ENCODE measurements at regions not wholly inside any gene's neighbourhood (a gene's known extent, or its start where the extent isn't known, plus 50 kb on each side); places are given as distances from the start of the nearest gene placed in this dataset.
"Not testable (repeated sequence)": the region's sequence is repeated elsewhere in the genome, so short reads cannot be mapped to it uniquely, and the experiment has no call there.

DNA sequence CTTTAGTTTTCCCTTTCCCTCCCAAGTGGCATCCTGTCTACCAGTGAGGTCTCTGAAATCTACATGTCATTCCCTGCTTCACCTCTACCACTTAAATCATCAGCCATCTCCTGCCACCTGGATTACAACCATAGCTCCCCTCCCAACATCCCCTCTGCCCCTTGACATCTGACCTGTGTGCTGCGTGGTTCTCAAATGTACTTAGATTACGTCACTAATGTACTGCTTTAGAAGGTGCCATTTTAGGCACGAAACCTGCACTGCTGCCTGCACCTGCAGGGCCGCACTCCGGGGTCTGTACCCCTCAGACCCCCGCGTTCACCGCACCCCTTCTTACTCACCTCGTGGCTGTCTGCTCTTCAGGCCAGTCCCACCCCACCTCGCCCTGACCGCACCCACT lies 395.1 kb upstream of the MYT1L start:
- intact Hi-C loops (cut with micrococcal nuclease), result no loop called here
- H3K4me1 Mint-ChIP-seq, result no peaks in the 10 kb centered on the region
- no peak for DNase-seq
- H3K9me3 Mint-ChIP-seq, result no peaks in the 10 kb centered on the region
- no peaks in the 10 kb centered on the region for H3K36me3 Mint-ChIP-seq (ENCODE audit: low read depth)
- no peak overlapping the region for H3K4me3 Mint-ChIP-seq
- no peaks in the 10 kb centered on the region for H3K27me3 Mint-ChIP-seq
- H3K27ac Mint-ChIP-seq, result no peak overlapping the region

DNA sequence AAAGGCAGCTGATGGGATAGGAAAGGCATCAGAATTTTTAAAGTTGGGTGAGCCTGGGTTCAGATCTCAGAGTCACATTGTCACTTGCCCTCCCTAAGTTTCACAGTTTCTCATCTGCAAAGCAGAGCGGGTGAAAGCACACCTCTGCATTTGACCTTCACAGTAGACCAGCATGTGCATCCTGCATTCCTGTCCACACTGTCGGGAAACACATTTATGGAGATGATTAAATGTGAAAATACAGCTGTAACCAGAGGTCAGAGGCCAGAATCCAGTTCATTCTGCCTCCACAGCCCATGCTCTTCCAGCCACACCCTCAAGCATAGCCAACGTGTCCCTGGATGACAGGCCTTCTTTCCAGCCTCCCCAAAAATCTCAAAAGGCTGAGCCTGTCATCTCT lies 392.0 kb upstream of the MYT1L start:
- intact Hi-C loops (cut with micrococcal nuclease), result no loop called here
- no peaks in the 10 kb centered on the region for H3K4me1 Mint-ChIP-seq
- H3K9me3 Mint-ChIP-seq, result no peaks in the 10 kb centered on the region
- H3K27ac Mint-ChIP-seq, result no peak overlapping the region
- H3K4me3 Mint-ChIP-seq, result no peak overlapping the region
- no peaks in the 10 kb centered on the region for H3K36me3 Mint-ChIP-seq (ENCODE audit: low read depth)
- H3K27me3 Mint-ChIP-seq, result no peaks in the 10 kb centered on the region
- DNase-seq, result no peak

DNA sequence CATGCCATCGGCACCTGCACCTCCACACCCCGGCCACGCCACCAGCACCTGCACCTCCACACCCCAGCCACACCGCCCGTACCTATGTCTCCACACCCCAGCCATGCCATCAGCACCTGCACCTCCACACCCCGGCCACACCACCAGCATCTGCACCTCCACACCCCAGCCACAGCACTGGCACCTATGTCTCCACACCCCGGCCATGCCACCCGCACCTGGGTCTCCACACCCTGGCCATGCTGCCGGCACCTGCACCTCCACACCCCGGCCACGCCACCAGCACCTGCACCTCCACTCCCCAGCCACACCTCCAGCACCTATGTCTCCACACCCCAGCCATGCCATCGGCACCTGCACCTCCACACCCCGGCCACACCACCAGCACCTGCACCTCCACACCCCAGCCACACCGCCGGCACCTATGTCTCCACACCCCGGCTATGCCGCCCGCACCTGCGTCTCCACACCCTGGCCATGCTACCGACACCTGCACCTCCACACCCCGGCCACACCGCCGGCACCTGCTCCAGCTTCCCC lies 390.3 kb upstream of the MYT1L start:
- Mint-ChIP-seq H3K27me3 (no peaks in the 10 kb centered on the region), H3K9me3 (no peaks in the 10 kb centered on the region), H3K4me3 (no peak overlapping the region), H3K27ac (no peak overlapping the region), H3K4me1 (no peaks in the 10 kb centered on the region), H3K36me3 (ENCODE audit: low read depth) (no peaks in the 10 kb centered on the region)
- no peak for DNase-seq
- intact Hi-C loops (cut with micrococcal nuclease), result no loop called here

DNA sequence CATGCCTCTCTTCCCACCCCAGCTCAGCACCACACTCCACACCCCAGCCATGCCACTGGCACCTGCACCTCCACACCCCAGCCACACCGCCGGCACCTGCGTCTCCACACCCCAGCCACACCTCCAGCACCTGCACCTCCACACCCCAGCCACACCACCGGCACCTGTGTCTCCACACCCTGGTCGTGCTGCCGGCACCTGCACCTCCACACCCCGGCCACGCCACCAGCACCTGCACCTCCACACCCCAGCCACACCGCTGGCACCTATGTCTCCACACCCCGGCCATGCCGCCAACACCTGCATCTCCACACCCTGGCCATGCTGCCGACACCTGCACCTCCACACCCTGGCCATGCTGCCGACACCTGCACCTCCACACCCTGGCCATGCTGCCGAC lies 389.7 kb upstream of the MYT1L start:
- intact Hi-C loops (cut with micrococcal nuclease); H3K27ac Mint-ChIP-seq; DNase-seq; H3K4me1 Mint-ChIP-seq; H3K27me3 Mint-ChIP-seq; H3K4me3 Mint-ChIP-seq; H3K36me3 Mint-ChIP-seq (ENCODE audit: low read depth); H3K9me3 Mint-ChIP-seq: not testable (repeated sequence)

DNA sequence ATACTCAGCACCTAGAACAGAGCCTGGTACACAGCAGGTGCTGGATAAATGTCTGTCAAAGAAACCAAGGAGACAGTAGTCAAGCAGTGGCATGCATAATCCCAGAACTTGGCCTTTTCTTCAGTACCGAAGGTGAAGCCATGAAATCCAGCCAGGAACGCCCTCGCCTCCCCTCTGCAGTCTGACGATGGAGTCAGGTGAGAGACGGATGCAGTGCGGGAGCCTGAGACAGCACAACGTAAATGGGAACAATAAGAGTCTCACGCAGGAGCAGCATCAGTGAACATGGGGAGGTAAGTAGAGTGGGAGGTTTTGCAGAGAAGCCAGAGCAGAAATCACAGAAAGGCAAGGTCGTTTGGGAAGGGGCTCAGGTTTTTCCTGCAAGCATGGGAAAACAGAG lies 389.3 kb upstream of the MYT1L start:
- Mint-ChIP-seq H3K36me3 (ENCODE audit: low read depth) (no peaks in the 10 kb centered on the region), H3K9me3 (no peaks in the 10 kb centered on the region), H3K4me1 (no peaks in the 10 kb centered on the region), H3K27me3 (no peaks in the 10 kb centered on the region), H3K4me3 (no peak overlapping the region), H3K27ac (no peak overlapping the region)
- DNase-seq, result no peak
- intact Hi-C loops (cut with micrococcal nuclease), result no loop called here

DNA sequence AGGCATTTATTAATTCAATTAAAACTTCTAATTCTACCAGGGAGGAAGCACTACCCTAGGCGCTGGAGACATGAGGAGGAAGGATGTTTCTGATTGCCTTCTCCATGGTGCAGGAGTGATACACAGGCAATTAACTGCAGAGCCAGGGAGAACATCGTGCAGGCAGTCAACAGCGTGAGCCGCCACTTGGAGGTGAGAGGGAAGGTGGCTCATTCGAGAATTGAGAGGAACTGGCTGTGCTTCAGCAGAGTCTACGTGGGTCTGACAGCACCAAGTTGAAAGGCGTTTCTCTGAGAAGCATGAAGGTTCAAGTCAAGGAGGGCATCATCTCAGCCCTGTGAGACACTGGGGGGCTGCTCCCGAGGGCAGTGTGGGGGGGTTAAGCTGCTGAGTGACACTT lies 388.7 kb upstream of the MYT1L start:
- H3K27ac Mint-ChIP-seq, result no peak overlapping the region

DNA sequence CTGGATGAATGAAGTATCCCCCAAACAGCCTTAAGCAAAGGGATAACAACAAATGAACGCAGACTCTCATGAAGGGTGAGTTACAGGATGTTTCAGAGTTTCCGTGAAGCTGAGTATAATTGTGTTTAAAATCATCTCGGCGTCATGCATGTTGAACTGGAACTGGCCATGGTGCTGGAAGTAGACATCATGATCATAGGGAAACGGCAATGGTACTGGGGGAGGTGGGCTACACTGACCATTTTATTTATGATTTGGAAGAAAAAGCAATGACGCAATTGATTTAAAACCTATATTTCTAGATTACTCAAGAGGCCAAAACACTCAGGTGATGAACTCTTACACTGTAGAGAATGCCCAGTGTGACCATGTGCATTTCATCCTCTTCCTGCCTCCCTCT lies 387.9 kb upstream of the MYT1L start:
- Mint-ChIP-seq H3K4me3 (no peak overlapping the region), H3K36me3 (ENCODE audit: low read depth) (no peaks in the 10 kb centered on the region), H3K27ac (no peak overlapping the region), H3K4me1 (no peaks in the 10 kb centered on the region), H3K27me3 (no peaks in the 10 kb centered on the region), H3K9me3 (no peaks in the 10 kb centered on the region)
- DNase-seq, result no peak
- intact Hi-C loops (cut with micrococcal nuclease), result no loop called here

More for the DNA sequence above, 388.7 kb upstream of the MYT1L start:
- no peaks in the 10 kb centered on the region for H3K36me3 Mint-ChIP-seq (ENCODE audit: low read depth)
- H3K4me1 Mint-ChIP-seq, result no peaks in the 10 kb centered on the region
- no peak for DNase-seq
- H3K4me3 Mint-ChIP-seq, result no peak overlapping the region
- H3K27me3 Mint-ChIP-seq, result no peaks in the 10 kb centered on the region
- H3K9me3 Mint-ChIP-seq, result no peaks in the 10 kb centered on the region
- intact Hi-C loops (cut with micrococcal nuclease), result no loop called here

DNA sequence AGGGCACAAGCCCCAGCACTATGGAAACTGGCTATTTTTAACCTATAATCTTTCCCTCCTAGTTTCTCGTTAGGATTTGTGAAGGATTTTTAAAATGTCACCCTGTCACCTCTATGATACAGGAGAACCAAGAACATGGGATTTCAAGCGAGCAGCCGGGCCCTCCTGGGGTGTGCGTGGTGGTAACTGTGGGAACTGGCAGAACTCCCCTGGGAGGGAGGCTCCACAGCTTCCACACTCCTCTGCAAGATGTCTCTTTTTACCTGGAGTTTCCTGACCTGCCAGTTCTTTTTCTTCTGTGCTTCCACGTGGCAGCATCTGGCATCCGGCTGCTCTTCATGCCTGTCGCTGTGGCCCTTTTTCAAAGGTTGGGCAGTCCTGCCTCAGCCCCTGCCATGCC lies 386.3 kb upstream of the MYT1L start:
- Mint-ChIP-seq H3K4me1 (no peaks in the 10 kb centered on the region), H3K27me3 (no peaks in the 10 kb centered on the region), H3K9me3 (no peaks in the 10 kb centered on the region), H3K27ac (no peak overlapping the region), H3K36me3 (ENCODE audit: low read depth) (no peaks in the 10 kb centered on the region), H3K4me3 (no peak overlapping the region)
- intact Hi-C loops (cut with micrococcal nuclease), result no loop called here
- no peak for DNase-seq

DNA sequence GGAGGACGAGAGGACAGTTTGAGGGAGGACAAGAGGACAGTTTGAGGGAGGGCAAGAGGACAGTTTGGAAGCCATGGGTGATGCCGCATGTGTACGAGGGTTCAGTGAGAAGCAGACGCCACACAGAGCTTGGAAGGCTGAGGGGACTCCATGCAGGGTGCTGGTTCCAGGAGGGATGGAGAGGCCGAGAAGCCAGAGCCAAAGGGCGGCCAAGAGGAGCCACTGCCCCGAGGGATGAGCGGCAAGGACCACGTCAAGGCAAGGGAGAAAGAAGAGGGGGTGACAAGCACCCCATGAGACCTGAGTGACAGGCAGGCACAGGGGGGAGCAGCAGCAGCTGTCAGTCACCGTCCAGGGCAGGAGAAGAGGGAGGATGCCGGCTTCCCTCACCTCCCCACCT lies 385.7 kb upstream of the MYT1L start:
- H3K27me3 Mint-ChIP-seq, result no peaks in the 10 kb centered on the region
- no peak overlapping the region for H3K27ac Mint-ChIP-seq
- no peaks in the 10 kb centered on the region for H3K36me3 Mint-ChIP-seq (ENCODE audit: low read depth)
- no peak for DNase-seq
- intact Hi-C loops (cut with micrococcal nuclease), result no loop called here
- H3K4me3 Mint-ChIP-seq, result no peak overlapping the region
- no peaks in the 10 kb centered on the region for H3K9me3 Mint-ChIP-seq
- no peaks in the 10 kb centered on the region for H3K4me1 Mint-ChIP-seq

DNA sequence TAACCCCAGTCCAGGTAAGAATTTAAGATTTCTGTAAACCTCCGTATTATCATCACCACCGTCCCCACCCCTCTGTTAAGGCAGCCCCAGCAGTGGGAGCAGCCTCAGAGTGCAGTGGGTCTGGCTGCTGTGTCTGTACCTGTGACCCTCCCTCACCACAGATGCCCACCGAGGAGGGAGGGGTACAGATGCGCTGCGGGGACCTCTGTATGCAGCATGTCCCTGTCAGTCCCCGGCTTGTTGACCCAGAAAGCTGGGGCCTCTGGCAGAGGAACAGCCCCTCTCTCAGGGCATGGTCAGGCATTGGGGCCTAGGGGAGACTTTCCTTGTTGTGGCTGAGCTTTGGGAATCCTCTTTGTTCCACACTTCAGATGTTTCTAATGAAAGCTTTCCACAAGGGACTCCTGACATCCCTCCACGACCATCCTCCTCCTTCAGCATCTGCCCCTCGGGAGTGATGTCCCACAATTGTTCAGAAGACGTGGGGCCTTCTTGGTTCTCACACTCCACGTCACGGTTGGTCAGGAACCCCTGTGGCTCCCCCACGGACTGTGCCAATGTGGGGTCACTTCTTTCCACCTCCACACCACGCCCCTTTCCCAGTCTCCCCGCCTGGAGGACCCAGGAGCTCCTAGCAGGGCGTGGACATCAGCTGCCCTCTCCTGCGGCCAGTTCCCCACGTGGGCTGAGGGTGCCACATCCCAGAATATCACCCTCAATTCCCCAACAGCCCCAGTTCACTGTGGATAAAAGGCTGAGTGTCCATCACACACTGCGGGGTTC lies 384.2 kb upstream of the MYT1L start:
- intact Hi-C loops (cut with micrococcal nuclease), result no loop called here
- Mint-ChIP-seq H3K4me3 (no peak overlapping the region), H3K36me3 (ENCODE audit: low read depth) (no peaks in the 10 kb centered on the region), H3K4me1 (no peaks in the 10 kb centered on the region), H3K27ac (no peak overlapping the region), H3K27me3 (no peaks in the 10 kb centered on the region), H3K9me3 (no peaks in the 10 kb centered on the region)
- no peak for DNase-seq

DNA sequence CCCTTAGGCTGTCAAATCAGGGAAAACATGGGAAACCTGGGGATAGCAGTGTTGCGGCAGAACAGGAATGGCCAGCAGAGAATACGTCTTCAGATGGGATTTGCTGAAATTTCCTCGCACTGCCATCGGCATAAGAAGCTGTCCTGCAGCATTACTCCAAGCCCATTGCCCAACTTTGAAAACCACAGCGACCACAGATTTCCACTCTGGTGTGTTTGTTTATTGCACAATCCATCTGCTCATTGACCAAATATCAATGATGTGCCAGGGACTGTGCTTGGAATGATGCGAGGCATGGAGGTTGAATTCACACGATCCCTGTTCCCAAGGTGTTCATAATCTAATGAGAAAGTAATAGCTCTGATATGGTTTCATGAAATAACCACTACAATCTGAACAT lies 383.3 kb upstream of the MYT1L start:
- Mint-ChIP-seq H3K9me3 (no peaks in the 10 kb centered on the region), H3K27ac (no peak overlapping the region), H3K4me1 (no peaks in the 10 kb centered on the region), H3K36me3 (ENCODE audit: low read depth) (no peaks in the 10 kb centered on the region), H3K27me3 (no peaks in the 10 kb centered on the region), H3K4me3 (no peak overlapping the region)
- intact Hi-C loops (cut with micrococcal nuclease), result no loop called here
- DNase-seq, result no peak

DNA sequence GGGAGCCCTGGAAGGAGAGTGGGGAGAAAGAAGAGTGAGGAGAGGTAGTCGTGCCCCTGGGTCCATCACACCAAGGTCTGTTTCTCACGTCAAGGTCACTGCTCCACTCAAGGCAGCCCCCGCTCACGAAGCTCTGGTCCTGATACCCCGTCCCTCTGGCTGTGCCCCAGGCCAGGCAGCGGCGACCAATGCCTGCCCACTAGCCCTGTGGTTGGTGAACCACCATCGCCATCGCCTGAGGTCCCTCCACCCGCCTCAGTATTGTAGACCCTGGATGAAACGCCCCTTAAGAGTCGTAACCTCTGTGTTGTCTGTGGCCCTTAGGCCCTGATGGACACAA lies 378.3 kb upstream of the MYT1L start:
- H3K27ac Mint-ChIP-seq, result no peak overlapping the region
- H3K36me3 Mint-ChIP-seq (ENCODE audit: low read depth), result no peaks in the 10 kb centered on the region
- H3K4me3 Mint-ChIP-seq, result no peak overlapping the region
- H3K27me3 Mint-ChIP-seq, result no peaks in the 10 kb centered on the region
- no peak for DNase-seq
- intact Hi-C loops (cut with micrococcal nuclease), result no loop called here
- H3K9me3 Mint-ChIP-seq, result no peaks in the 10 kb centered on the region
- no peaks in the 10 kb centered on the region for H3K4me1 Mint-ChIP-seq

DNA sequence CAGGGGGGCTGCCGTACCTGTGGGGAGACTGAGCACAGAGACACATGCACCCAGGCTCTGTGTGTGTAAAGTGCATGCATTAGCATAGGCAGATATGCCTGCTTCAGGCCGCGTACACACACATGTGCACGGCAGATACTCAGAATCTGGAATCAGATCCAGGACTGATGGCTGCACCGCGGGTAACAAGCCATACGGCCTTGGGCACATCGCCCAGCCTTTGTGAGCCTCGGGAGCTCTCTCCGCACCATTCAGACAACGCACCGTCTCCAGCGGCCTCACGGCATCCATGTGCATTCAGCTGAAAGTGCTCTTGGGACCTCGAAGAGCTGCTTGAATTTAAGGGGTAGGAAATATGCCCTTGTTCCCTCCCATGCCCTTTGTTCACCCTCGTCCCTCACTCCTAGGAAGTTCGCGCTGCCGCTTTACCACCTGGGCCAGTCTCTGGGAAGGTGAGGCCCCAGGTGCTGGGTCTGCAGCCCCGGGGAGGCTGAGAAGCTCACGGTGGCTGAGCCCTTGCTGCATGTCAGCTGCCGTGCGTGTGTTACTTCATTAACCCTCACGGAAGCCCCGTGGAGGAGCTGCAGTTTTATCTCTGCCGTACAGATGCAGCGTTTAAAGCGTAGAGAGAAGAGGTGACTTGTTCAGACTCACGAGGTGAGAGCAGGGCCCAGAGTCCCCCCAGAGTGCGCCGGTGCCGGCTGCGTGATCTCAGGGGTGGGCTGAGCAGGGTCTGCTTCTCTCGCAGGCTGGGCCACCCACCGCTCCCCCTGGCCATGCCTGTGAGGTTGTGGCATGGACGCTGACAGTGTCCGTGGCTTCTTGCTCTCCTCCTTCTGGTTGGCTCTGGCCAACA lies 377.7 kb upstream of the MYT1L start:
- H3K9me3 Mint-ChIP-seq, result no peaks in the 10 kb centered on the region
- H3K4me3 Mint-ChIP-seq, result no peak overlapping the region
- no peaks in the 10 kb centered on the region for H3K27me3 Mint-ChIP-seq
- no peak overlapping the region for H3K27ac Mint-ChIP-seq
- intact Hi-C loops (cut with micrococcal nuclease), result no loop called here
- DNase-seq, result no peak
- H3K36me3 Mint-ChIP-seq (ENCODE audit: low read depth), result no peaks in the 10 kb centered on the region
- H3K4me1 Mint-ChIP-seq, result no peaks in the 10 kb centered on the region

DNA sequence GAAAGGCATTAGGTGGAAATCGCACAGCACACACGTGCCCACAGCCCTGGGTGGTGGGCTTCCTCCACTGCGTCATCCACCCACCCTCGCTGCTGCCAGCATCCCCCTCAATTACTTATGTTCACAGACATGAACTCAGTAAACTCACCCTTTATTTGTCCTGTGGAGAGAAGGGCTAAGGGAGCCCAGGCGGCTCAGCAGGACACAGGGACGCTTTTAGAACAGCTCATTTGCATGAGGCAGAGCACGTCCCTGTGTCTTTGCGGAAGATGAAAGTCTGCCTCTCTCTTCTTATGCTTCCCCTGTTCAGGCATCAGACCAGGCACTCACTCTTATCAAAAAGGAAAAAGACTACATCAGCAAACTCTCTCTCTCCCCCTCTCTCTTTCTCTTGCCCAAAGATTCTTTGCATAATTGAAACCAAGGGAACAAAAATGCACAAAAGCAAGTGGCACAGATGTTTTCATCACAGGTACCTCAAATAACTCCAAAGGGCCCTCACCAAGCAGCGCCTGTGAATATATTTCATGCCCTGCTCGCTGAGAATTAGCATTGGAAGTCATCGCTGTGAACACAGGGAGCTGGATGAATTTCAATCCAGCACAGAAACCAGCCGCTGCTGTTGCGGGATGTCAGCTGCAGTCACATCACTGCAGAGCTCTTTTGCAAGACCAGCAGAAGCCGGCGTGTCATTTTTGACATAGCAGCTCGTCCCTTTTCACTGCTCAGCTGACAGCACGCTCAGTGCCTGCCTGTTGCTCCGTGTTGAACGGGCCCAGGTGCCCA lies 376.3 kb upstream of the MYT1L start:
- no peaks in the 10 kb centered on the region for H3K4me1 Mint-ChIP-seq
- no peaks in the 10 kb centered on the region for H3K27me3 Mint-ChIP-seq
- H3K4me3 Mint-ChIP-seq, result no peak overlapping the region
- no peak overlapping the region for H3K27ac Mint-ChIP-seq
- no peaks in the 10 kb centered on the region for H3K36me3 Mint-ChIP-seq (ENCODE audit: low read depth)
- no peaks in the 10 kb centered on the region for H3K9me3 Mint-ChIP-seq
- DNase-seq, result no peak
- intact Hi-C loops (cut with micrococcal nuclease), result no loop called here
